K562 (cell line): ENCODE measurements at regions not wholly inside any gene's neighbourhood (a gene's known extent, or its start where the extent isn't known, plus 50 kb on each side); places are given as distances from the start of the nearest gene placed in this dataset.

Experiments used
- ATAC-seq: fragments of 200-7000 bp; cut with Tn5 transposase; 3 replicates; pipeline ENCODE4 v1.9.1; 2020; ENCODE audit warnings: moderate library complexity
- BruUV-seq: library from RNA; stranded (reverse); fragments of 400-500 nt; replicated peaks from 2 replicates; lab custom pipeline; 2021; lab: Mats Ljungman, UMichigan
- CTCF ChIA-PET: fragments of 300-600 bp; formaldehyde crosslinking; extraction: SDS; loops from one replicate; lab custom pipeline; 2021; ENCODE audit warnings: low intra/inter-chr PET ratio; lab: Yijun Ruan, JAX
- POLR2A ChIA-PET: fragments of 300-600, 350-650 bp; sonication (Branson Sonifier 250); formaldehyde crosslinking; extraction: SDS; loops from one replicate; lab custom pipeline; 2021; ENCODE audit warnings: antibody characterized with exemption, inconsistent platforms; lab: Yijun Ruan, JAX
- DNase-seq, 4 experiments: peaks; one replicate each; pipeline versions ENCODE4 v3.0.0 to v3.0.0-alpha.2; 2011 to 2018; ENCODE audit warnings: low spot score in 3 of 4, mixed read lengths in 3 of 4; ENCODE audit errors: extremely low read depth in 1 of 4
- FAIRE-seq: peaks from 2 replicates; lab custom pipeline; 2011; peaks lifted over from hg19 to GRCh38; lab: Jason Lieb, UNC
- H2AFZ ChIP-seq: 2 replicates; pipeline ENCODE4 v1.6.0; 2011; ENCODE audit warnings: low read depth, low read length, control low read depth, inconsistent platforms
- H3K27ac ChIP-seq: fragments of 200-600 bp; 3 replicates; pipeline ENCODE4 v1.8.0; 2011; ENCODE audit warnings: low read depth, mild to moderate bottlenecking, control low read depth, inconsistent platforms, low read length, moderate library complexity, mixed read lengths; ENCODE audit errors: extremely low read depth
- H3K27me3 ChIP-seq, 2 experiments: fragments of 300-600 bp in 1 of 2; 2 replicates in 1 of 2; 3 replicates in 1 of 2; pipeline versions ENCODE4 v1.6.0 to v1.8.0; 2011; ENCODE audit warnings: inconsistent platforms in 2 of 2, low read length in 2 of 2, mild to moderate bottlenecking in 1 of 2, mixed read lengths in 1 of 2, moderate library complexity in 1 of 2; ENCODE audit not compliant: control insufficient read depth in 2 of 2, insufficient read depth in 2 of 2
- H3K36me3 ChIP-seq: fragments of 300-600 bp; 3 replicates; pipeline ENCODE4 v1.8.0; 2011; ENCODE audit warnings: mild to moderate bottlenecking, low read length, inconsistent platforms; ENCODE audit not compliant: control insufficient read depth, insufficient read depth
- H3K4me1 ChIP-seq, 2 experiments: fragments of 200-600 bp in 1 of 2; replicated peaks in 1 of 2; 2 replicates in 1 of 2; 3 replicates in 1 of 2; pipeline versions ENCODE4 v1.5.1 to v1.8.0; 2011; ENCODE audit warnings: inconsistent platforms in 2 of 2, low read length in 2 of 2, mild to moderate bottlenecking in 1 of 2, mixed read lengths in 1 of 2, moderate library complexity in 1 of 2; ENCODE audit not compliant: control insufficient read depth in 2 of 2, insufficient read depth in 2 of 2
- H3K4me2 ChIP-seq: 2 replicates; pipeline ENCODE4 v1.6.1; 2011; ENCODE audit warnings: low read length, control low read depth, inconsistent platforms, mixed read lengths; ENCODE audit not compliant: insufficient read depth
- H3K4me3 ChIP-seq: fragments of 200-600 bp; sonication (generic), shearing (Covaris generic); 2 replicates; pipeline ENCODE4 v1.5.1; 2016; ENCODE audit warnings: control low read depth, inconsistent platforms
- H3K79me2 ChIP-seq: fragments of 200-600 bp; 3 replicates; pipeline ENCODE4 v1.8.0; 2011; ENCODE audit warnings: low read length, inconsistent platforms; ENCODE audit not compliant: control insufficient read depth, insufficient read depth
- H3K9ac ChIP-seq, 2 experiments: 2 replicates each; pipeline versions ENCODE4 v1.6.0 to v1.6.1; 2011; ENCODE audit warnings: low read depth in 2 of 2, low read length in 2 of 2, control low read depth in 1 of 2, inconsistent platforms in 1 of 2, mild to moderate bottlenecking in 1 of 2, mixed read lengths in 1 of 2; ENCODE audit not compliant: insufficient read depth in 1 of 2
- H3K9me1 ChIP-seq: one replicate; pipeline ENCODE4 v1.6.0; 2011; ENCODE audit warnings: inconsistent platforms, mild to moderate bottlenecking, low read length, moderate library complexity; ENCODE audit not compliant: control insufficient read depth, insufficient read depth
- H3K9me3 ChIP-seq: replicated peaks from 2 replicates; pipeline ENCODE4 v1.5.1; 2011; ENCODE audit warnings: low read depth, low read length, inconsistent platforms; ENCODE audit not compliant: control insufficient read depth, insufficient read depth
- H4K20me1 ChIP-seq: replicated peaks from 2 replicates; pipeline ENCODE4 v1.6.1; 2011; ENCODE audit warnings: low read length, inconsistent platforms, mixed read lengths; ENCODE audit not compliant: control insufficient read depth, insufficient read depth
- ARHGAP35 ChIP-seq: fragments of 450-650 bp; IDR thresholded peaks from 2 replicates; pipeline ENCODE4 v1.6.1; 2018; ENCODE audit not compliant: partially characterized antibody
- GATAD2B ChIP-seq: fragments of 450-650 bp; IDR thresholded peaks from 2 replicates; pipeline ENCODE4 v1.6.1; 2017; ENCODE audit warnings: mild to moderate bottlenecking, borderline replicate concordance
- HMGN3 ChIP-seq: IDR thresholded peaks from 2 replicates; pipeline ENCODE4 v1.6.1; 2011; ENCODE audit warnings: borderline replicate concordance, low read depth, mild to moderate bottlenecking, mixed read lengths, low read length; ENCODE audit not compliant: insufficient read length; ENCODE audit errors: extremely low read depth
- NCOA2 ChIP-seq, 2 experiments: fragments of 450-650 bp; IDR thresholded peaks; 2 replicates each; pipeline ENCODE4 v1.6.1; 2018; ENCODE audit warnings: mild to moderate bottlenecking in 2 of 2, moderate library complexity in 1 of 2; ENCODE audit not compliant: partially characterized antibody in 2 of 2
- NFE2 ChIP-seq: IDR thresholded peaks from 2 replicates; pipeline ENCODE4 v1.6.1; 2014; ENCODE audit warnings: antibody characterized with exemption, low read depth
- TOE1 ChIP-seq, 2 experiments: fragments of 450-650 bp in 1 of 2; sonication (generic) in 1 of 2; formaldehyde crosslinking in 1 of 2; IDR thresholded peaks; 2 replicates each; pipeline versions ENCODE4 v1.7.1 to v1.8.0; 2016 to 2022; ENCODE audit warnings: borderline replicate concordance in 2 of 2, mild to moderate bottlenecking in 2 of 2, antibody characterized with exemption in 1 of 2, inconsistent platforms in 1 of 2, low read depth in 1 of 2, missing genetic modification reagents in 1 of 2, moderate library complexity in 1 of 2
- WGBS: fragments of 100-300 bp; shearing (Covaris generic); methylation state at CpG from one replicate; pipeline ENCODE4 v1.1.6; 2016; ENCODE audit warnings: low coverage, mixed read lengths; ENCODE audit not compliant: insufficient coverage; ENCODE audit errors: missing lambda C conversion rate; 5-methylcytosine and 5-hydroxymethylcytosine counted together
- in situ Hi-C: fragments of 300-500 bp; cut with MboI; formaldehyde crosslinking; loops from 4 replicates; pipeline ENCODE4 v1.15.0; 2018; ENCODE audit warnings: inconsistent platforms, mixed read lengths
- intact Hi-C: fragments of 100-400 bp; cut with micrococcal nuclease; formaldehyde crosslinking; loops from 2 replicates; pipeline ENCODE4 v1.14.2; 2022
- TF ChIP-seq, protein P1 (sequence below): sonication (generic); formaldehyde crosslinking; IDR thresholded peaks from 2 replicates; pipeline ENCODE4 v1.9.0; 2022; ENCODE audit warnings: mild to moderate bottlenecking, missing genetic modification reagents
- TF ChIP-seq, protein P2 (sequence below): fragments of 450-650 bp; IDR thresholded peaks from 2 replicates; pipeline ENCODE4 v1.6.1; 2016; ENCODE audit warnings: low read depth
- TF ChIP-seq, protein P3 (sequence below): fragments of 250-450 bp; sonication (Bioruptor Pico); IDR thresholded peaks from 2 replicates; pipeline ENCODE4 v1.5.0; 2022; ENCODE audit warnings: mild to moderate bottlenecking

DNA sequence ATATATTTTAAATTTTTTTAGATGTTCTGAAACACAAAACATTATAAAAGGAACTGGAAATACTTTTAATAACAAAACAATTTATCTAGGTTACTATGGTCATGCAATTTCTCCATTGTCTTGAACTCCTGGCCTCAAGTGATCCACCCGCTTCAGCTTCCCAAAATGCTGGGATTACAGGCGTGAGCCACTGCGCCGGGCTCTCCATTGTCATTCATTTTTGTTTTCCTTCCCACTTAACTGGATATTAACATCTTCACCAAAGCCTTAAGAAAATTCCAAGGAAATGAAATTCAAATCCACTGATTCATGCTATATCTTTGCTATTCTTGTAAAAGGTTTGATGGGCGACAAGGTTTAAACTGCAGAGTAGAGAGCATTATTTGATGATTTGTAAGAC is 279.5 kb upstream of the PKN2 start:
- Histone ChIP-seq H4K20me1 (no peaks in the 10 kb centered on the region), H3K9ac (no peak overlapping the region), H2AFZ (no peak overlapping the region), H3K4me1 (no peaks in the 10 kb centered on the region), H3K36me3 (no peaks in the 10 kb centered on the region), H3K4me2 (no peak overlapping the region), H3K9me1 (no peaks in the 10 kb centered on the region), H3K27ac (no peak overlapping the region), H3K9me3 (no peaks in the 10 kb centered on the region), H3K4me3 (no peak overlapping the region), H3K27me3 (no peaks in the 10 kb centered on the region), H3K79me2 (no peaks in the 10 kb centered on the region)
- POLR2A ChIA-PET: no interaction called here
- FAIRE-seq: no peak
- ATAC-seq: no peak
- no peak for DNase-seq
- TF ChIP-seq, protein P1, sequence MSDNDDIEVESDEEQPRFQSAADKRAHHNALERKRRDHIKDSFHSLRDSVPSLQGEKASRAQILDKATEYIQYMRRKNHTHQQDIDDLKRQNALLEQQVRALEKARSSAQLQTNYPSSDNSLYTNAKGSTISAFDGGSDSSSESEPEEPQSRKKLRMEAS (CRISPR knock-in tag): no peak
- TF ChIP-seq ARHGAP35 (no peak), NCOA2 (IDR thresholded peaks at IDR 0.05; ENCODE audit: partially characterized antibody in 2 of 2) (no peak), GATAD2B (no peak), HMGN3 (no peak), TOE1 (IDR thresholded peaks at IDR 0.05; ENCODE audit: borderline replicate concordance) (no peak), TOE1 (CRISPR knock-in tag; IDR thresholded peaks at IDR 0.05; ENCODE audit: borderline replicate concordance, low read depth) (no peak), NFE2 (no peak)
- TF ChIP-seq, protein P2, sequence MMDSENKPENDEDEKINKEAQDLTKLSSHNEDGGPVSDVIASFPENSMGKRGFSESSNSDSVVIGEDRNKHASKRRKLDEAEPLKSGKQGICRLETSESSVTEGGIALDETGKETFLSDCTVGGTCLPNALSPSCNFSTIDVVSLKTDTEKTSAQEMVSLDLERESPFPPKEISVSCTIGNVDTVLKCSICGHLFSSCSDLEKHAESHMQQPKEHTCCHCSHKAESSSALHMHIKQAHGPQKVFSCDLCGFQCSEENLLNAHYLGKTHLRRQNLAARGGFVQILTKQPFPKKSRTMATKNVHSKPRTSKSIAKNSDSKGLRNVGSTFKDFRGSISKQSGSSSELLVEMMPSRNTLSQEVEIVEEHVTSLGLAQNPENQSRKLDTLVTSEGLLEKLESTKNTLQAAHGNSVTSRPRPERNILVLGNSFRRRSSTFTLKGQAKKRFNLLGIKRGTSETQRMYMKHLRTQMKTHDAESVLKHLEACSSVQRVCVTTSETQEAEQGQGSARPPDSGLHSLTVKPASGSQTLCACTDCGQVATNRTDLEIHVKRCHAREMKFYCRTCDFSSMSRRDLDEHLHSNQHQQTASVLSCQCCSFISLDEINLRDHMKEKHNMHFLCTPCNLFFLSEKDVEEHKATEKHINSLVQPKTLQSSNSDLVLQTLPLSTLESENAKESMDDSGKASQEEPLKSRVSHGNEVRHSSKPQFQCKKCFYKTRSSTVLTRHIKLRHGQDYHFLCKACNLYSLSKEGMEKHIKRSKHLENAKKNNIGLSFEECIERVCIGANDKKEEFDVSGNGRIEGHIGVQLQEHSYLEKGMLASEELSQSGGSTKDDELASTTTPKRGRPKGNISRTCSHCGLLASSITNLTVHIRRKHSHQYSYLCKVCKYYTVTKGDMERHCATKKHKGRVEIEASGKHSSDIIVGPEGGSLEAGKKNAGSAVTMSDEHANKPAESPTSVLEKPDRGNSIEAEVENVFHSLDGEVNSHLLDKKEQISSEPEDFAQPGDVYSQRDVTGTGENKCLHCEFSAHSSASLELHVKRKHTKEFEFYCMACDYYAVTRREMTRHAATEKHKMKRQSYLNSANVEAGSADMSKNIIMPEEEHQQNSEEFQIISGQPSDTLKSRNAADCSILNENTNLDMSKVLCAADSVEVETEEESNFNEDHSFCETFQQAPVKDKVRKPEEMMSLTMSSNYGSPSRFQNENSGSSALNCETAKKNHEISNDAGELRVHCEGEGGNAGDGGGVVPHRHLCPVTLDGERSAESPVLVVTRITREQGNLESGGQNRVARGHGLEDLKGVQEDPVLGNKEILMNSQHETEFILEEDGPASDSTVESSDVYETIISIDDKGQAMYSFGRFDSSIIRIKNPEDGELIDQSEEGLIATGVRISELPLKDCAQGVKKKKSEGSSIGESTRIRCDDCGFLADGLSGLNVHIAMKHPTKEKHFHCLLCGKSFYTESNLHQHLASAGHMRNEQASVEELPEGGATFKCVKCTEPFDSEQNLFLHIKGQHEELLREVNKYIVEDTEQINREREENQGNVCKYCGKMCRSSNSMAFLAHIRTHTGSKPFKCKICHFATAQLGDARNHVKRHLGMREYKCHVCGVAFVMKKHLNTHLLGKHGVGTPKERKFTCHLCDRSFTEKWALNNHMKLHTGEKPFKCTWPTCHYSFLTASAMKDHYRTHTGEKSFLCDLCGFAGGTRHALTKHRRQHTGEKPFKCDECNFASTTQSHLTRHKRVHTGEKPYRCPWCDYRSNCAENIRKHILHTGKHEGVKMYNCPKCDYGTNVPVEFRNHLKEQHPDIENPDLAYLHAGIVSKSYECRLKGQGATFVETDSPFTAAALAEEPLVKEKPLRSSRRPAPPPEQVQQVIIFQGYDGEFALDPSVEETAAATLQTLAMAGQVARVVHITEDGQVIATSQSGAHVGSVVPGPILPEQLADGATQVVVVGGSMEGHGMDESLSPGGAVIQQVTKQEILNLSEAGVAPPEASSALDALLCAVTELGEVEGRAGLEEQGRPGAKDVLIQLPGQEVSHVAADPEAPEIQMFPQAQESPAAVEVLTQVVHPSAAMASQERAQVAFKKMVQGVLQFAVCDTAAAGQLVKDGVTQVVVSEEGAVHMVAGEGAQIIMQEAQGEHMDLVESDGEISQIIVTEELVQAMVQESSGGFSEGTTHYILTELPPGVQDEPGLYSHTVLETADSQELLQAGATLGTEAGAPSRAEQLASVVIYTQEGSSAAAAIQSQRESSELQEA: no peak
- TF ChIP-seq, protein P3, sequence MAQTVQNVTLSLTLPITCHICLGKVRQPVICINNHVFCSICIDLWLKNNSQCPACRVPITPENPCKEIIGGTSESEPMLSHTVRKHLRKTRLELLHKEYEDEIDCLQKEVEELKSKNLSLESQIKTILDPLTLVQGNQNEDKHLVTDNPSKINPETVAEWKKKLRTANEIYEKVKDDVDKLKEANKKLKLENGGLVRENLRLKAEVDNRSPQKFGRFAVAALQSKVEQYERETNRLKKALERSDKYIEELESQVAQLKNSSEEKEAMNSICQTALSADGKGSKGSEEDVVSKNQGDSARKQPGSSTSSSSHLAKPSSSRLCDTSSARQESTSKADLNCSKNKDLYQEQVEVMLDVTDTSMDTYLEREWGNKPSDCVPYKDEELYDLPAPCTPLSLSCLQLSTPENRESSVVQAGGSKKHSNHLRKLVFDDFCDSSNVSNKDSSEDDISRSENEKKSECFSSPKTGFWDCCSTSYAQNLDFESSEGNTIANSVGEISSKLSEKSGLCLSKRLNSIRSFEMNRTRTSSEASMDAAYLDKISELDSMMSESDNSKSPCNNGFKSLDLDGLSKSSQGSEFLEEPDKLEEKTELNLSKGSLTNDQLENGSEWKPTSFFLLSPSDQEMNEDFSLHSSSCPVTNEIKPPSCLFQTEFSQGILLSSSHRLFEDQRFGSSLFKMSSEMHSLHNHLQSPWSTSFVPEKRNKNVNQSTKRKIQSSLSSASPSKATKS (CRISPR knock-in tag): no peak
- WGBS: 0% methylated on average over 5 of the region's 5 CpGs
- intact Hi-C loops (no loop called here), in situ Hi-C loops (no loop called here)
- no TSS peak for BruUV-seq
- CTCF ChIA-PET: no interaction called here
